HCT116 (cell line): ENCODE measurements at regions not wholly inside any gene's neighbourhood (a gene's known extent, or its start where the extent isn't known, plus 50 kb on each side); places are given as distances from the start of the nearest gene placed in this dataset.

Source experiments
- ATAC-seq: fragments of 200-7000 bp; cut with Tn5 transposase; 2 replicates; pipeline ENCODE4 v1.9.1; 2020; ENCODE audit warnings: mild to moderate bottlenecking, moderate library complexity
- BruUV-seq: library from RNA; stranded (reverse); fragments of 400-500 nt; replicated peaks from 2 replicates; lab custom pipeline; 2021; lab: Mats Ljungman, UMichigan
- CTCF ChIA-PET: fragments of 300-600 bp; sonication (Branson Sonifier 250); formaldehyde crosslinking; loops from one replicate; lab custom pipeline; 2021; ENCODE audit warnings: antibody characterized with exemption; lab: Charles Lee
- POLR2A ChIA-PET: fragments of 300-600, 350-600 bp; sonication (Branson Sonifier 250); formaldehyde crosslinking; loops from one replicate; lab custom pipeline; 2021; ENCODE audit warnings: antibody characterized with exemption; lab: Charles Lee
- RAD21 ChIA-PET, 2 experiments: fragments of 300-600 bp; sonication (Branson Sonifier 250); formaldehyde crosslinking; loops; one replicate each; lab custom pipeline; 2023; ENCODE audit warnings: low total read pairs in 2 of 2; ENCODE audit not compliant: uncharacterized antibody in 2 of 2, unreplicated experiment in 2 of 2, low non-redundant PET in 1 of 2; lab: Charles Lee
- DNase-seq: peaks from one replicate; pipeline ENCODE4 v3.0.0-alpha.2; 2010; ENCODE audit warnings: low read depth, low spot score
- H2AFZ ChIP-seq: fragments of 200-600 bp; shearing (Covaris generic), sonication (generic); 2 replicates; pipeline ENCODE4 v1.6.1; 2017; ENCODE audit warnings: low read depth, mixed run types, mixed read lengths, antibody characterized with exemption, low read length; ENCODE audit not compliant: poor library complexity, severe bottlenecking
- H3K27ac ChIP-seq: 2 replicates; pipeline ENCODE4 v1.5.1; 2012; ENCODE audit warnings: low read depth, low read length
- H3K27me3 ChIP-seq: fragments of 200-600 bp; sonication (generic); 2 replicates; pipeline ENCODE4 v1.6.1; 2016; ENCODE audit warnings: mixed run types, low read length, mixed read lengths; ENCODE audit not compliant: insufficient read depth
- H3K36me3 ChIP-seq, 2 experiments: fragments of 200-500 bp in 1 of 2; fragments of 200-600 bp in 1 of 2; sonication (Bioruptor generic) in 1 of 2; sonication (generic) in 1 of 2; 2 replicates each; pipeline versions ENCODE4 v1.5.1 to v1.6.1; 2014 to 2016; ENCODE audit warnings: low read length in 2 of 2, inconsistent platforms in 1 of 2, mixed read lengths in 1 of 2, mixed run types in 1 of 2; ENCODE audit not compliant: insufficient read depth in 2 of 2, control insufficient read depth in 1 of 2
- H3K4me1 ChIP-seq, 2 experiments: fragments of 200-600 bp in 1 of 2; sonication (generic) in 1 of 2; 2 replicates each; pipeline versions ENCODE4 v1.5.1 to v1.6.1; 2012 to 2017; ENCODE audit warnings: low read length in 2 of 2, inconsistent platforms in 1 of 2, mild to moderate bottlenecking in 1 of 2, mixed read lengths in 1 of 2, mixed run types in 1 of 2, moderate library complexity in 1 of 2; ENCODE audit not compliant: insufficient read depth in 2 of 2, control insufficient read depth in 1 of 2
- H3K4me2 ChIP-seq: fragments of 200-600 bp; sonication (generic); 2 replicates; pipeline ENCODE4 v1.6.1; 2017; ENCODE audit warnings: mixed run types, low read length, mixed read lengths
- H3K4me3 ChIP-seq, 2 experiments: fragments of 200-600 bp in 1 of 2; sonication (generic) in 1 of 2; replicated peaks in 1 of 2; 2 replicates each; pipeline ENCODE4 v1.5.1; 2011 to 2016; ENCODE audit warnings: low read length in 2 of 2, control low read depth in 1 of 2, low read depth in 1 of 2, mild to moderate bottlenecking in 1 of 2, mixed read lengths in 1 of 2, mixed run types in 1 of 2
- H3K79me2 ChIP-seq: fragments of 200-600 bp; sonication (generic); 2 replicates; pipeline ENCODE4 v1.6.1; 2017; ENCODE audit warnings: mild to moderate bottlenecking, mixed run types, low read length, moderate library complexity, mixed read lengths; ENCODE audit not compliant: insufficient read depth
- H3K9ac ChIP-seq: fragments of 200-600 bp; sonication (generic); 2 replicates; pipeline ENCODE4 v1.6.1; 2016; ENCODE audit warnings: low read length, mixed read lengths
- H3K9me2 ChIP-seq: fragments of 200-600 bp; sonication (generic), shearing (Covaris generic); 2 replicates; pipeline ENCODE4 v1.6.1; 2017; ENCODE audit warnings: mixed run types, mild to moderate bottlenecking, moderate library complexity; ENCODE audit not compliant: insufficient read depth
- H3K9me3 ChIP-seq, 2 experiments: fragments of 200-500 bp in 1 of 2; fragments of 200-600 bp in 1 of 2; sonication (Bioruptor generic) in 1 of 2; sonication (generic) in 1 of 2; 2 replicates each; pipeline ENCODE4 v1.6.1; 2014 to 2017; ENCODE audit warnings: low read length in 2 of 2, mixed read lengths in 2 of 2, inconsistent platforms in 1 of 2, low read depth in 1 of 2, mild to moderate bottlenecking in 1 of 2, mixed run types in 1 of 2, moderate library complexity in 1 of 2; ENCODE audit not compliant: control insufficient read depth in 1 of 2, insufficient read depth in 1 of 2
- H4K20me1 ChIP-seq: fragments of 200-600 bp; sonication (generic), shearing (Covaris generic); 2 replicates; pipeline ENCODE4 v1.6.1; 2017; ENCODE audit warnings: mixed run types, mild to moderate bottlenecking, moderate library complexity; ENCODE audit not compliant: insufficient read depth
- ATF3 ChIP-seq: IDR thresholded peaks from 2 replicates; pipeline ENCODE4 v1.6.1; 2012
- CBX3 ChIP-seq: IDR thresholded peaks from 2 replicates; pipeline ENCODE4 v1.6.1; 2012; ENCODE audit warnings: low read depth
- CTCF ChIP-seq, 3 experiments: fragments of 200-600 bp in 1 of 3; sonication (generic) in 1 of 3; IDR thresholded peaks in 2 of 3; conservative IDR thresholded peaks in 1 of 3; 2 replicates each; pipeline ENCODE4 v1.5.1; 2012 to 2017; ENCODE audit warnings: low read depth in 2 of 3, low read length in 2 of 3, antibody characterized with exemption in 1 of 3, borderline replicate concordance in 1 of 3, control low read depth in 1 of 3, mild to moderate bottlenecking in 1 of 3, mixed read lengths in 1 of 3, mixed run types in 1 of 3, moderate library complexity in 1 of 3; ENCODE audit not compliant: insufficient read depth in 1 of 3
- EZH2 ChIP-seq: fragments of 200-600 bp; sonication (generic); IDR thresholded peaks from 2 replicates; pipeline ENCODE4 v1.6.1; 2017; ENCODE audit warnings: antibody characterized with exemption, mixed run types
- EZH2phosphoT487 ChIP-seq: fragments of 200-600 bp; IDR thresholded peaks from 2 replicates; pipeline ENCODE4 v1.6.1; 2018; ENCODE audit warnings: antibody characterized with exemption, borderline replicate concordance
- FOSL1 ChIP-seq: IDR thresholded peaks from 2 replicates; pipeline ENCODE4 v1.6.1; 2012; ENCODE audit warnings: low read depth
- JUND ChIP-seq: IDR thresholded peaks from 2 replicates; pipeline ENCODE4 v1.6.1; 2012
- POLR2A ChIP-seq: IDR thresholded peaks from 2 replicates; pipeline ENCODE4 v1.7.0; 2011; ENCODE audit warnings: borderline replicate concordance; ENCODE audit not compliant: insufficient read depth, insufficient read length; ENCODE audit errors: extremely low read depth
- POLR2AphosphoS5 ChIP-seq: IDR thresholded peaks from 2 replicates; pipeline ENCODE4 v1.6.1; 2011; ENCODE audit warnings: mild to moderate bottlenecking, low read depth, low read length, moderate library complexity
- RAD21 ChIP-seq: IDR thresholded peaks from 2 replicates; pipeline ENCODE4 v1.6.1; 2012; ENCODE audit warnings: low read depth, mild to moderate bottlenecking
- REST ChIP-seq: IDR thresholded peaks from 2 replicates; pipeline ENCODE4 v1.6.1; 2012; ENCODE audit warnings: low read depth
- SP1 ChIP-seq: IDR thresholded peaks from 2 replicates; pipeline ENCODE4 v1.6.1; 2012; ENCODE audit warnings: low read depth
- SRF ChIP-seq: IDR thresholded peaks from 2 replicates; pipeline ENCODE4 v1.6.1; 2012; ENCODE audit warnings: low read depth
- TCF7L2 ChIP-seq: IDR thresholded peaks from 2 replicates; pipeline ENCODE4 v1.7.0; 2011; ENCODE audit warnings: borderline replicate concordance, inconsistent platforms; ENCODE audit not compliant: insufficient read depth, insufficient read length; ENCODE audit errors: extremely low read depth
- YY1 ChIP-seq: IDR thresholded peaks from 2 replicates; pipeline ENCODE4 v1.6.1; 2011; ENCODE audit warnings: low read length, low read depth, moderate library complexity, mild to moderate bottlenecking; ENCODE audit not compliant: insufficient replicate concordance; ENCODE audit errors: extremely low read depth
- ZFX ChIP-seq: fragments of 450-650 bp; IDR thresholded peaks from 2 replicates; pipeline ENCODE4 v1.6.1; 2017
- ZNF274 ChIP-seq: fragments of 200-500 bp; sonication (Bioruptor generic); IDR thresholded peaks from 2 replicates; pipeline ENCODE4 v1.6.1; 2014; ENCODE audit warnings: mild to moderate bottlenecking, low read depth, low read length, inconsistent platforms
- intact Hi-C: fragments of 100-400 bp; cut with micrococcal nuclease; formaldehyde crosslinking; loops from 2 replicates; pipeline ENCODE4 v1.10.0; 2022
- TF ChIP-seq, protein P1 (sequence below): IDR thresholded peaks from 2 replicates; pipeline ENCODE4 v1.6.1; 2012

DNA sequence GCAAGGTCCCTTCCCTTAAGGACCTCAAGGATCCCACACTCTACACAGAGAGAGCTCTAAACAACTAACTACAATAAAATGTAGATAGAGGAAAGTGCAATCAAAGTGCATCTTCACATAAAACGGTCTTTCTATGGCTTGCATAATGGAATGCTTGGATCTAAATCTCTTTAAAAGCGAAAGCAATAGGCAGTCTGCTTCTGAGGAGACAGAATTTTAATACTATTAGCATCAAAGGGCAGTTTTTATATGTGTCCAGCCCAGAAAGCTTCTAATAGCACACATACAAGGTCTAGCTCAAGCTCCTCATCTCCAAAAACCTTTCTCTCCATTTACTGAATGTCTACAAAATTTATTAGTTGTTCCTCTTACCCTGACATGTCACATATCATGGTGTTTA, 101.5 kb upstream of the C1GALT1 start:
- intact Hi-C loops: no loop called here
- Histone ChIP-seq H3K4me2 (no peak overlapping the region), H4K20me1 (no peaks in the 10 kb centered on the region), H3K27ac (no peak overlapping the region), H3K9ac (no peak overlapping the region), H3K4me3 (no peak overlapping the region), H3K79me2 (no peaks in the 10 kb centered on the region), H2AFZ (no peak overlapping the region), H3K9me2 (no peaks in the 10 kb centered on the region), H3K27me3 (no peaks in the 10 kb centered on the region), H3K4me1 (no peaks in the 10 kb centered on the region), H3K36me3 (no peaks in the 10 kb centered on the region), H3K9me3 (no peaks in the 10 kb centered on the region)
- TF ChIP-seq, protein P1, sequence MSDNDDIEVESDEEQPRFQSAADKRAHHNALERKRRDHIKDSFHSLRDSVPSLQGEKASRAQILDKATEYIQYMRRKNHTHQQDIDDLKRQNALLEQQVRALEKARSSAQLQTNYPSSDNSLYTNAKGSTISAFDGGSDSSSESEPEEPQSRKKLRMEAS: no peak
- TF ChIP-seq YY1: no peak
- POLR2A ChIA-PET: no interaction called here
- DNase-seq (no peak), ATAC-seq (no peak)
- no TSS peak for BruUV-seq
- RAD21 ChIA-PET: no interaction called here
- CTCF ChIA-PET: no interaction called here

GRCh38 chr7:7090460-7090859, 91.9 kb upstream of the C1GALT1 start:
- Histone ChIP-seq H3K9ac (no peak overlapping the region), H3K4me2 (no peak overlapping the region), H3K4me3 (no peak overlapping the region), H3K36me3 (no peaks in the 10 kb centered on the region), H3K79me2 (no peaks in the 10 kb centered on the region), H2AFZ (no peak overlapping the region), H3K9me3 (no peaks in the 10 kb centered on the region), H3K9me2 (no peaks in the 10 kb centered on the region), H3K27me3 (no peaks in the 10 kb centered on the region), H3K4me1 (no peaks in the 10 kb centered on the region), H4K20me1 (no peaks in the 10 kb centered on the region), H3K27ac (no peak overlapping the region)
- POLR2A ChIA-PET: no interaction called here
- ATAC-seq (no peak), DNase-seq (no peak)
- RAD21 ChIA-PET: no interaction called here
- intact Hi-C loops: no loop called here
- CTCF ChIA-PET: no interaction called here
- no TSS peak for BruUV-seq
- TF ChIP-seq SRF (no peak), POLR2A (no peak), TCF7L2 (no peak), SP1 (no peak), ATF3 (no peak), JUND (no peak), REST (no peak), CBX3 (no peak), FOSL1 (no peak), RAD21 (no peak), ZFX (no peak), POLR2AphosphoS5 (no peak), ZNF274 (no peak), EZH2phosphoT487 (no peak), CTCF (IDR thresholded peaks at IDR 0.05 in 2 of 3, conservative IDR thresholded peaks at IDR 0.05 in 1 of 3; ENCODE audit: borderline replicate concordance in 1 of 3, insufficient read depth in 1 of 3, low read depth in 2 of 3, low read length in 2 of 3) (no peak), EZH2 (no peak)
